ENCODE measurements at regions not wholly inside any gene's neighbourhood (a gene's known extent, or its start where the extent isn't known, plus 50 kb on each side); places are given as distances from the start of the nearest gene placed in this dataset. TPM values are rescaled to one million over a fixed set of nuclear protein-coding genes. Genes with fewer than 3 reads are reported as not detected.

- Histone ChIP-seq H3K27me3 (ENCODE audit: control insufficient read depth in 2 of 2, insufficient read depth in 2 of 2, low read length in 2 of 2) (no peaks in the 10 kb centered on the region), H3K27ac (ENCODE audit: insufficient read depth, low read depth, low read length) (no peak overlapping the region), H4K20me1 (replicated peaks; ENCODE audit: control insufficient read depth, extremely low read depth, insufficient read depth, low read length) (no peaks in the 10 kb centered on the region), H3K36me3 (ENCODE audit: control insufficient read depth in 2 of 2, extremely low read depth in 1 of 2, insufficient read depth in 2 of 2, low read length in 2 of 2) (no peaks in the 10 kb centered on the region), H3K9ac (replicated peaks; ENCODE audit: extremely low read depth, insufficient read depth, low read length) (no peak overlapping the region), H2AFZ (ENCODE audit: low read depth, low read length) (no peak overlapping the region), H3K4me1 (ENCODE audit: control insufficient read depth, extremely low read depth, insufficient read depth, low read length) (no peaks in the 10 kb centered on the region), H3K9me3 (replicated peaks; ENCODE audit: control insufficient read depth, insufficient read depth, low read length) (no peaks in the 10 kb centered on the region), H3K4me3 (replicated peaks in 1 of 3; ENCODE audit: insufficient read depth in 1 of 3, low read depth in 1 of 3, low read length in 3 of 3) (no peak overlapping the region), H3K4me2 (ENCODE audit: insufficient read depth, low read length) (no peak overlapping the region), H3K9me1 (replicated peaks; ENCODE audit: control insufficient read depth, extremely low read depth, insufficient read depth, low read length) (no peaks in the 10 kb centered on the region), H3K79me2 (ENCODE audit: control insufficient read depth, insufficient read depth, low read length) (no peaks in the 10 kb centered on the region)
- no TSS peak for BruUV-seq (replicated peaks)
- TF ChIP-seq POLR2AphosphoS5 (IDR thresholded peaks at IDR 0.05; ENCODE audit: insufficient read depth, low read depth, low read length) (no peak), GATA2 (IDR thresholded peaks at IDR 0.05; ENCODE audit: insufficient read depth, insufficient read length, low read depth, low read length) (no peak), MAX (IDR thresholded peaks at IDR 0.05; ENCODE audit: insufficient read depth, insufficient read length) (no peak), JUN (IDR thresholded peaks at IDR 0.05; ENCODE audit: borderline replicate concordance, insufficient read depth, insufficient read length, low read depth) (no peak), POLR2A (IDR thresholded peaks at IDR 0.05; ENCODE audit: low read depth, low read length) (no peak), CTCF (IDR thresholded peaks at IDR 0.05; ENCODE audit: extremely low read depth in 1 of 2, insufficient read depth in 1 of 2, low read depth in 1 of 2, low read length in 2 of 2) (no peak), EZH2 (IDR thresholded peaks at IDR 0.05; ENCODE audit: borderline replicate concordance, low read depth, low read length, severe bottlenecking) (no peak), MYC (IDR thresholded peaks at IDR 0.05; ENCODE audit: low read depth, low read length) (no peak), FOS (IDR thresholded peaks at IDR 0.05; ENCODE audit: borderline replicate concordance, insufficient read depth, low read length) (no peak)
- intact Hi-C loops (cut with micrococcal nuclease), result no loop called here
- CTCF ChIA-PET, result no interaction called here
- dilution Hi-C loops (cut with MboI; ENCODE audit: extremely low pct_ligation_motif_present, low sequenced_read_pairs), result no loop called here
- POLR2A ChIA-PET, result no interaction called here
- FAIRE-seq, result no peak
- DNase-seq (ENCODE audit: low read depth, low spot score), result no peak
These were observed 660.0 kb upstream of the POU3F4 start for GRCh38 chrX:82848111-82848510.

Small RNA genes lying in the stretch of these regions (small RNA-seq; reads per million reads assigned to genes)
- gene RF00394 (ENCODE audit: insufficient read depth, insufficient read length, low read depth, low replicate concordance), result not detected

All from endothelial cell of umbilical vein (primary cell).